ENCODE measurements at regions not wholly inside any gene's neighbourhood (a gene's known extent, or its start where the extent isn't known, plus 50 kb on each side); places are given as distances from the start of the nearest gene placed in this dataset.
"Not testable (repeated sequence)": the region's sequence is repeated elsewhere in the genome, so short reads cannot be mapped to it uniquely, and the experiment has no call there.

GRCh38 chr7:119046068-119046467 lies 821.6 kb downstream of the ANKRD7 start:
- H3K27me3 ChIP-seq = no peaks in the 10 kb centered on the region
- H3K36me3 ChIP-seq = no peaks in the 10 kb centered on the region
- no peak for DNase-seq
- H3K9me3 ChIP-seq = no peaks in the 10 kb centered on the region
- intact Hi-C loops (cut with DNase I; ENCODE audit: low total_unique reads) = no loop called here
- no peaks in the 10 kb centered on the region for H3K4me1 ChIP-seq
- no peak overlapping the region for H3K4me3 ChIP-seq
- H3K27ac ChIP-seq = no peak overlapping the region
- TF ChIP-seq CTCF (IDR thresholded peaks at IDR 0.05) (no peak), POLR2A (IDR thresholded peaks at IDR 0.05) (no peak)

- H3K4me1 ChIP-seq = no peaks in the 10 kb centered on the region
- no peak for TF ChIP-seq CTCF (IDR thresholded peaks at IDR 0.05)
- TF ChIP-seq POLR2A (IDR thresholded peaks at IDR 0.05) = no peak
Observed at GRCh38 chr7:119065966-119066365, 841.5 kb downstream of the ANKRD7 start.

GRCh38 chr7:119086026-119086425 lies 861.5 kb downstream of the ANKRD7 start:
- no peaks in the 10 kb centered on the region for H3K36me3 ChIP-seq
- no peak for TF ChIP-seq POLR2A (IDR thresholded peaks at IDR 0.05)
- TF ChIP-seq CTCF (IDR thresholded peaks at IDR 0.05) = no peak
- no peaks in the 10 kb centered on the region for H3K27me3 ChIP-seq
- H3K27ac ChIP-seq = no peak overlapping the region
- no peak for DNase-seq
- no peaks in the 10 kb centered on the region for H3K9me3 ChIP-seq
- intact Hi-C loops (cut with DNase I; ENCODE audit: low total_unique reads) = no loop called here
- no peaks in the 10 kb centered on the region for H3K4me1 ChIP-seq
- no peak overlapping the region for H3K4me3 ChIP-seq

More at GRCh38 chr7:119065966-119066365, 841.5 kb downstream of the ANKRD7 start:
- intact Hi-C loops (cut with DNase I; ENCODE audit: low total_unique reads) = no loop called here
- Histone ChIP-seq H3K27me3 (no peaks in the 10 kb centered on the region), H3K4me3 (no peak overlapping the region), H3K9me3 (no peaks in the 10 kb centered on the region), H3K27ac (no peak overlapping the region), H3K36me3 (no peaks in the 10 kb centered on the region)
- DNase-seq = no peak

GRCh38 chr7:119090851-119091250 lies 866.3 kb downstream of the ANKRD7 start:
- no peaks in the 10 kb centered on the region for H3K9me3 ChIP-seq
- H3K27me3 ChIP-seq = no peaks in the 10 kb centered on the region
- no peak for DNase-seq
- H3K4me3 ChIP-seq = no peak overlapping the region
- no peak overlapping the region for H3K27ac ChIP-seq
- no peaks in the 10 kb centered on the region for H3K4me1 ChIP-seq
- intact Hi-C loops (cut with DNase I; ENCODE audit: low total_unique reads) = no loop called here
- H3K36me3 ChIP-seq = no peaks in the 10 kb centered on the region
- TF ChIP-seq CTCF (IDR thresholded peaks at IDR 0.05) (no peak), POLR2A (IDR thresholded peaks at IDR 0.05) (no peak)

- no peaks in the 10 kb centered on the region for H3K27me3 ChIP-seq
- no peak for DNase-seq
- no peak for TF ChIP-seq CTCF (IDR thresholded peaks at IDR 0.05)
- no peak for TF ChIP-seq POLR2A (IDR thresholded peaks at IDR 0.05)
- H3K4me1 ChIP-seq = no peaks in the 10 kb centered on the region
- no peaks in the 10 kb centered on the region for H3K9me3 ChIP-seq
- no peaks in the 10 kb centered on the region for H3K36me3 ChIP-seq
- no peak overlapping the region for H3K4me3 ChIP-seq
- intact Hi-C loops (cut with DNase I; ENCODE audit: low total_unique reads) = no loop called here
- H3K27ac ChIP-seq = no peak overlapping the region
Observed at GRCh38 chr7:119096683-119097082, 872.2 kb downstream of the ANKRD7 start.

GRCh38 chr7:119100611-119101258 lies 876.2 kb downstream of the ANKRD7 start:
- not testable (repeated sequence) for H3K36me3 ChIP-seq, H3K27ac ChIP-seq, H3K4me3 ChIP-seq

More at GRCh38 chr7:119100611-119101258, 876.2 kb downstream of the ANKRD7 start:
- intact Hi-C loops (cut with DNase I; ENCODE audit: low total_unique reads); DNase-seq; H3K27me3 ChIP-seq; H3K9me3 ChIP-seq; H3K4me1 ChIP-seq: not testable (repeated sequence)
